Gastroesophageal sphincter (tissue), 4 donors: ENCODE measurements at regions not wholly inside any gene's neighbourhood (a gene's known extent, or its start where the extent isn't known, plus 50 kb on each side); places are given as distances from the start of the nearest gene placed in this dataset.
"Not testable (repeated sequence)": the region's sequence is repeated elsewhere in the genome, so short reads cannot be mapped to it uniquely, and the experiment has no call there.

ENCODE experiments used
- ATAC-seq: fragments of 150-250 bp; one replicate; pipeline ENCODE4 v1.9.1; 2016; ENCODE audit warnings: mild to moderate bottlenecking, moderate library complexity
- H3K27ac ChIP-seq, 4 donors: fragments of 200-600 bp; sonication (generic) in 3 of 4; 1 replicate in 3 of 4; 2 replicates in 1 of 4; pipeline ENCODE4 v1.5.1; 2016 to 2019
- H3K27me3 ChIP-seq: fragments of 200-600 bp; sonication (generic); one replicate; pipeline ENCODE4 v1.5.1; 2019
- H3K36me3 ChIP-seq, 2 donors: fragments of 200-600 bp; sonication (generic); one replicate each; pipeline ENCODE4 v1.5.1; 2019; ENCODE audit warnings: control low read depth in 1 of 2
- H3K4me1 ChIP-seq, 3 donors: fragments of 200-600 bp; sonication (generic); 1 replicate in 2 of 3; 2 replicates in 1 of 3; pipeline ENCODE4 v1.5.1; 2016 to 2019; ENCODE audit warnings: control low read depth in 2 of 3
- H3K4me3 ChIP-seq, 2 donors: fragments of 200-600 bp; sonication (generic); one replicate each; pipeline ENCODE4 v1.5.1; 2019; ENCODE audit warnings: mild to moderate bottlenecking in 1 of 2, moderate library complexity in 1 of 2
- H3K9me3 ChIP-seq, 3 donors: fragments of 200-600 bp; sonication (generic); one replicate each; pipeline ENCODE4 v1.5.1; 2017 to 2019; ENCODE audit warnings: control low read depth in 2 of 3
- EP300 ChIP-seq: sonication (generic); formaldehyde crosslinking; IDR thresholded peaks from one replicate; pipeline ENCODE4 v1.6.1; 2017; ENCODE audit warnings: antibody characterized with exemption, mild to moderate bottlenecking
- POLR2A ChIP-seq, 2 donors: fragments of 450-650 bp; IDR thresholded peaks; one replicate each; pipeline ENCODE4 v1.6.1; 2017; ENCODE audit warnings: antibody characterized with exemption in 2 of 2, mild to moderate bottlenecking in 2 of 2, moderate library complexity in 1 of 2
- POLR2AphosphoS5 ChIP-seq: sonication (generic); formaldehyde crosslinking; IDR thresholded peaks from one replicate; pipeline ENCODE4 v1.6.1; 2017; ENCODE audit warnings: antibody characterized with exemption
- WGBS, 2 donors: methylation state at CpG; one replicate each; pipeline ENCODE4 v1.1.5; 2018; ENCODE audit warnings: low coverage in 1 of 2; 5-methylcytosine and 5-hydroxymethylcytosine counted together
- TF ChIP-seq, protein P1 (sequence below), 4 experiments: fragments of 200-600 bp in 2 of 4; fragments of 450-650 bp in 2 of 4; sonication (generic) in 1 of 4; IDR thresholded peaks; one replicate each; pipeline ENCODE4 v1.5.1; 2017 to 2019; ENCODE audit warnings: antibody characterized with exemption in 4 of 4, mild to moderate bottlenecking in 2 of 4, moderate library complexity in 2 of 4

DNA sequence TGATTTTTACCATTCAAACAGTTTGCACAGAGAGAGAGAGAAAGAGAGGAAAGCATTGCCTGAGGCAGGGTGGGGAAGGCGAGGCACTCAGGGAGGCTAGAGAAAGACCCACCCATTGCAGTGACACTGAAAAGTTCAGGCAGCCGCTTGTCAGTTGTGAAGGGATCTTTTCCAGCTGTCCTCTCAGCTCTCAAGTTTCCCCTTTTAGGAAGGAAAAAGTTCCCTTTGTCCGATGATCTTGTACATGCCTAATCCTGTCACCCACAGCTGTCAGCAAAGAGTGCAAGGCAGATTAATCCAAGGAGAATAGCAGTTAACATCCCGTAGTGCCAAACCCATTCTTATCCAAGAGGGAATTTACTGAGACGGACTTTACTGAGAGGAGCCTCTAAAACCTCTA, 255.0 kb downstream of the MAGEB5 start:
- no peaks in the 10 kb centered on the region for H3K4me1 ChIP-seq
- no peaks in the 10 kb centered on the region for H3K27me3 ChIP-seq
- no peak overlapping the region for H3K27ac ChIP-seq
- no peak for ATAC-seq
- H3K9me3 ChIP-seq = no peaks in the 10 kb centered on the region
- no peak for TF ChIP-seq POLR2A (IDR thresholded peaks at IDR 0.05)
- TF ChIP-seq EP300 = no peak
- TF ChIP-seq POLR2AphosphoS5 = no peak
- TF ChIP-seq, protein P1, sequence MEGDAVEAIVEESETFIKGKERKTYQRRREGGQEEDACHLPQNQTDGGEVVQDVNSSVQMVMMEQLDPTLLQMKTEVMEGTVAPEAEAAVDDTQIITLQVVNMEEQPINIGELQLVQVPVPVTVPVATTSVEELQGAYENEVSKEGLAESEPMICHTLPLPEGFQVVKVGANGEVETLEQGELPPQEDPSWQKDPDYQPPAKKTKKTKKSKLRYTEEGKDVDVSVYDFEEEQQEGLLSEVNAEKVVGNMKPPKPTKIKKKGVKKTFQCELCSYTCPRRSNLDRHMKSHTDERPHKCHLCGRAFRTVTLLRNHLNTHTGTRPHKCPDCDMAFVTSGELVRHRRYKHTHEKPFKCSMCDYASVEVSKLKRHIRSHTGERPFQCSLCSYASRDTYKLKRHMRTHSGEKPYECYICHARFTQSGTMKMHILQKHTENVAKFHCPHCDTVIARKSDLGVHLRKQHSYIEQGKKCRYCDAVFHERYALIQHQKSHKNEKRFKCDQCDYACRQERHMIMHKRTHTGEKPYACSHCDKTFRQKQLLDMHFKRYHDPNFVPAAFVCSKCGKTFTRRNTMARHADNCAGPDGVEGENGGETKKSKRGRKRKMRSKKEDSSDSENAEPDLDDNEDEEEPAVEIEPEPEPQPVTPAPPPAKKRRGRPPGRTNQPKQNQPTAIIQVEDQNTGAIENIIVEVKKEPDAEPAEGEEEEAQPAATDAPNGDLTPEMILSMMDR (IDR thresholded peaks at IDR 0.05) = no peak
- no peaks in the 10 kb centered on the region for H3K36me3 ChIP-seq
- whole genome bisulfite sequencing, 2 donors = 64% methylated on average over 5 of the region's 5 CpGs; no CpG with 5 or more reads in 1 of the 2 donors
- H3K4me3 ChIP-seq = no peak overlapping the region

- H3K27me3 ChIP-seq = no peaks in the 10 kb centered on the region
- WGBS, 2 donors = 92 to 100% methylated on average over 1 to 2 of the region's 4 CpGs
Observed at GRCh38 chrX:26466387-26466786, 250.4 kb downstream of the MAGEB5 start.

DNA sequence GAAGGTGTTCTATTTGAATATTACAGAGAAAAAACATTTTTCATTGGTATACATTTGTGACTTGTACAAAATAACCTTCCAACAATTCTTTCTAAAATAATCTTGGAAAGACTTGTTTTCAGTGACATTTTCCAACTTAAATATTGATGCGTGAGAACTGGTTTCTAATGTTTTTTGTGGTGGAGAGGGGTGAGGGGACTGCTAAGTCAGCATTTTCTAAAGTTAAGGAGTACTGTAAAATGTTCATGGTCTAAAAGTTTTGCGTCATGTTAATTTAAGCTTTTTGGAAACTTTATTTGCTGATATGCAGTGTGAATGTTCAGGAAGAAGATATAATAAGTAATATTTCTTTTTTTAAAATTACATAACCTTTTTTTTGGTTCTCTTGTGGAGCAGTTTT, 229.3 kb downstream of the MAGEB5 start:
- ATAC-seq = no peak
- Histone ChIP-seq H3K4me1 (no peaks in the 10 kb centered on the region), H3K36me3 (no peaks in the 10 kb centered on the region), H3K4me3 (no peak overlapping the region), H3K27me3 (no peaks in the 10 kb centered on the region), H3K9me3 (no peaks in the 10 kb centered on the region), H3K27ac (no peak overlapping the region)
- TF ChIP-seq, protein P1 (IDR thresholded peaks at IDR 0.05) = no peak
- TF ChIP-seq POLR2AphosphoS5 (no peak), EP300 (no peak), POLR2A (IDR thresholded peaks at IDR 0.05) (no peak)
- 67 to 79% methylated on average over 2 of the region's 2 CpGs for WGBS, 2 donors

More at GRCh38 chrX:26466387-26466786, 250.4 kb downstream of the MAGEB5 start:
- no peak overlapping the region for H3K27ac ChIP-seq
- H3K4me3 ChIP-seq = no peak overlapping the region
- H3K4me1 ChIP-seq = no peaks in the 10 kb centered on the region
- TF ChIP-seq EP300 = no peak
- TF ChIP-seq, protein P1 (IDR thresholded peaks at IDR 0.05) = no peak
- no peak for TF ChIP-seq POLR2A (IDR thresholded peaks at IDR 0.05)
- no peak for TF ChIP-seq POLR2AphosphoS5
- H3K9me3 ChIP-seq = no peaks in the 10 kb centered on the region
- no peaks in the 10 kb centered on the region for H3K36me3 ChIP-seq
- no peak for ATAC-seq

DNA sequence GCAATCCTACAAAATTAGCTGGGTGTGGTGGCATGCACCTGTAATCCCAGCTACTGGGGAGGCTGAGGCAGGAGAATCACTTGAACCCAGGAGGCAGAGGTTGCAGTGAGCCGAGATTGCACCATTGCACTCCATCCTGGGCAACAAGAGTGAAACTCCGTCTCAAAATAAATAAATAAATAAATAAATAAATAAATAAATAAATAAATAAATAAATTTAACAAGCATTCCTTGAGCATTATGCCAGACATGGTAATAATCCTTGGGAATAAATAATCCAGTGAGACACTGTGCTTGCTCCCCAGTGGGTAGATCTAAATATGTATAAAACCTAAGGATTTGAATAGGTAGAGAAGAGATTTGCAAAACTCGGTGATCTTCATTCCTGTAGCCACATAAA, 228.4 kb downstream of the MAGEB5 start:
- H3K4me1 ChIP-seq, H3K27ac ChIP-seq, H3K36me3 ChIP-seq, ATAC-seq, H3K4me3 ChIP-seq, H3K27me3 ChIP-seq, H3K9me3 ChIP-seq: not testable (repeated sequence)
- 65 to 100% methylated on average over 1 to 3 of the region's 3 CpGs for WGBS, 2 donors

DNA sequence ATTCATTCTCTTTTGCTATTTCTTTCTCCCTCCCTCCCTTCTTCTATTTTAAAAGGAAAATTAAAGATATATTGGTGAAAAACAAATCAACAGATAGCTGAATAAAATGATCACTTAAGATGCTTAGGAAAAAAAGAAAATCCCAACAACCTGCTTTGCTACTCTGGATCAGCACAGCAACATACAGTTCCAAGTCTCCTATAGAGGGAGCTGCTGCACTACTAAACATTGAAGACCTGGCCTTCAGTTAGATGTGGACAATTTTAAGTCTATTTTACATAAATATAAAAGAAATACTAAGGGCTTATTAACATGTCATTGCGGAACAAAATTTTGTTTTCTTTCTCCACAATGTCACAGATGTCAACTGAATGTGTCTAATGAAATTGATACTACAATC, 226.4 kb downstream of the MAGEB5 start:
- Histone ChIP-seq H3K27me3 (no peaks in the 10 kb centered on the region), H3K36me3 (no peaks in the 10 kb centered on the region), H3K4me3 (no peak overlapping the region), H3K27ac (no peak overlapping the region), H3K4me1 (no peaks in the 10 kb centered on the region), H3K9me3 (no peaks in the 10 kb centered on the region)
- WGBS, 2 donors = 14 to 25% methylated on average over 1 of the region's 1 CpG
- ATAC-seq = no peak
- TF ChIP-seq POLR2A (IDR thresholded peaks at IDR 0.05) (no peak), EP300 (no peak), POLR2AphosphoS5 (no peak)
- TF ChIP-seq, protein P1 (IDR thresholded peaks at IDR 0.05) = no peak
